ENCODE measurements at regions not wholly inside any gene's neighbourhood (a gene's known extent, or its start where the extent isn't known, plus 50 kb on each side); places are given as distances from the start of the nearest gene placed in this dataset.

GRCh38 chr7:94054130-94054529 lies 50.0 kb upstream of the BET1 start:
- peak; percentile 37 for DNase-seq

GRCh38 chr7:94055963-94056362 lies 51.8 kb upstream of the BET1 start:
- Histone ChIP-seq H3K36me3 (ENCODE audit: control insufficient read depth in 1 of 2, insufficient read depth in 2 of 2, low read depth in 1 of 2, low read length in 2 of 2) (no peaks in the 10 kb centered on the region), H3K27me3 (ENCODE audit: control insufficient read depth in 1 of 2, insufficient read depth in 1 of 2, low read length in 2 of 2) (no peaks in the 10 kb centered on the region), H2BK12ac (ENCODE audit: low read length in 2 of 2) (no peak overlapping the region), H3K18ac (ENCODE audit: low read depth in 1 of 2, low read length in 2 of 2) (no peak overlapping the region), H3K79me1 (replicated peaks; ENCODE audit: low read length, poor library complexity, severe bottlenecking) (no peaks in the 10 kb centered on the region), H3K23ac (ENCODE audit: low read length in 2 of 2) (no peak overlapping the region), H4K91ac (ENCODE audit: low read length) (no peak overlapping the region), H2BK120ac (ENCODE audit: low read depth, low read length) (no peak overlapping the region), H3K4ac (ENCODE audit: low read depth in 1 of 2, low read length in 2 of 2) (no peak overlapping the region), H2AFZ (ENCODE audit: low read depth, low read length) (no peak overlapping the region), H2AK5ac (ENCODE audit: low read length, severe bottlenecking) (no peak overlapping the region), H3K4me3 (ENCODE audit: insufficient read depth in 1 of 2, low read depth in 1 of 2, low read length in 2 of 2) (no peak overlapping the region), H2BK5ac (ENCODE audit: low read depth, low read length, poor library complexity, severe bottlenecking) (peak overlapping the region; percentile 49), H4K8ac (ENCODE audit: low read length) (no peak overlapping the region), H3K14ac (ENCODE audit: low read length in 2 of 2) (no peak overlapping the region), H3K4me2 (ENCODE audit: low read length, poor library complexity, severe bottlenecking) (no peak overlapping the region), H3K4me1 (ENCODE audit: control insufficient read depth, insufficient read depth, low read depth, low read length) (no peaks in the 10 kb centered on the region), H2BK15ac (ENCODE audit: low read depth, poor library complexity, severe bottlenecking) (no peak overlapping the region), H3K9me3 (ENCODE audit: control insufficient read depth, low read length) (peaks cover 5% of the 10 kb centered on the region), H3K27ac (ENCODE audit: low read length, poor library complexity, severe bottlenecking) (peak overlapping the region; percentile 98), H3K9ac (ENCODE audit: low read length) (no peak overlapping the region)
- no peak for DNase-seq

More at GRCh38 chr7:94054130-94054529, 50.0 kb upstream of the BET1 start:
- no peak overlapping the region for H2BK120ac ChIP-seq (ENCODE audit: low read depth, low read length)
- peak overlapping the region; percentile 4 for H2AK5ac ChIP-seq (ENCODE audit: low read length, severe bottlenecking)
- no peak overlapping the region for H3K14ac ChIP-seq (ENCODE audit: low read length in 2 of 2)
- no peak overlapping the region for H3K18ac ChIP-seq (ENCODE audit: low read depth in 1 of 2, low read length in 2 of 2)
- H3K4me1 ChIP-seq (ENCODE audit: control insufficient read depth, insufficient read depth, low read depth, low read length): no peaks in the 10 kb centered on the region
- WGBS: 61% methylated on average over 4 of the region's 4 CpGs
- no peak overlapping the region for H3K9ac ChIP-seq (ENCODE audit: low read length)
- H2AFZ ChIP-seq (ENCODE audit: low read depth, low read length): no peak overlapping the region
- no peak overlapping the region for H3K4me2 ChIP-seq (ENCODE audit: low read length, poor library complexity, severe bottlenecking)
- H4K91ac ChIP-seq (ENCODE audit: low read length): no peak overlapping the region
- H2BK12ac ChIP-seq (ENCODE audit: low read length in 2 of 2): no peak overlapping the region
- no peak overlapping the region for H2BK5ac ChIP-seq (ENCODE audit: low read depth, low read length, poor library complexity, severe bottlenecking)
- no peak overlapping the region for H4K8ac ChIP-seq (ENCODE audit: low read length)
- no peaks in the 10 kb centered on the region for H3K36me3 ChIP-seq (ENCODE audit: control insufficient read depth in 1 of 2, insufficient read depth in 2 of 2, low read depth in 1 of 2, low read length in 2 of 2)
- H3K23ac ChIP-seq (ENCODE audit: low read length in 2 of 2): no peak overlapping the region
- H3K4ac ChIP-seq (ENCODE audit: low read depth in 1 of 2, low read length in 2 of 2): no peak overlapping the region
- H3K9me3 ChIP-seq (ENCODE audit: control insufficient read depth, low read length): peaks cover 5% of the 10 kb centered on the region
- H3K79me1 ChIP-seq (replicated peaks; ENCODE audit: low read length, poor library complexity, severe bottlenecking): no peaks in the 10 kb centered on the region
- peak overlapping the region; percentile 13 for H3K27ac ChIP-seq (ENCODE audit: low read length, poor library complexity, severe bottlenecking)
- H2BK15ac ChIP-seq (ENCODE audit: low read depth, poor library complexity, severe bottlenecking): no peak overlapping the region
- H3K27me3 ChIP-seq (ENCODE audit: control insufficient read depth in 1 of 2, insufficient read depth in 1 of 2, low read length in 2 of 2): no peaks in the 10 kb centered on the region
- no peak overlapping the region for H3K4me3 ChIP-seq (ENCODE audit: insufficient read depth in 1 of 2, low read depth in 1 of 2, low read length in 2 of 2)

- Histone ChIP-seq H3K4me1 (ENCODE audit: control insufficient read depth, insufficient read depth, low read depth, low read length) (no peaks in the 10 kb centered on the region), H3K27me3 (ENCODE audit: control insufficient read depth in 1 of 2, insufficient read depth in 1 of 2, low read length in 2 of 2) (no peaks in the 10 kb centered on the region), H3K4ac (ENCODE audit: low read depth in 1 of 2, low read length in 2 of 2) (peak overlapping the region in 1 of 2 experiments; percentile 41), H2BK15ac (ENCODE audit: low read depth, poor library complexity, severe bottlenecking) (no peak overlapping the region), H2AK5ac (ENCODE audit: low read length, severe bottlenecking) (no peak overlapping the region), H3K14ac (ENCODE audit: low read length in 2 of 2) (no peak overlapping the region), H2BK5ac (ENCODE audit: low read depth, low read length, poor library complexity, severe bottlenecking) (peak overlapping the region; percentile 53), H4K8ac (ENCODE audit: low read length) (no peak overlapping the region), H3K36me3 (ENCODE audit: control insufficient read depth in 1 of 2, insufficient read depth in 2 of 2, low read depth in 1 of 2, low read length in 2 of 2) (no peaks in the 10 kb centered on the region), H3K4me3 (ENCODE audit: insufficient read depth in 1 of 2, low read depth in 1 of 2, low read length in 2 of 2) (no peak overlapping the region), H3K9ac (ENCODE audit: low read length) (no peak overlapping the region), H2BK120ac (ENCODE audit: low read depth, low read length) (no peak overlapping the region), H3K79me1 (replicated peaks; ENCODE audit: low read length, poor library complexity, severe bottlenecking) (no peaks in the 10 kb centered on the region), H3K27ac (ENCODE audit: low read length, poor library complexity, severe bottlenecking) (peak overlapping the region; percentile 98), H3K18ac (ENCODE audit: low read depth in 1 of 2, low read length in 2 of 2) (peak overlapping the region in 1 of 2 experiments; percentile 19), H3K4me2 (ENCODE audit: low read length, poor library complexity, severe bottlenecking) (no peak overlapping the region), H3K23ac (ENCODE audit: low read length in 2 of 2) (no peak overlapping the region), H2BK12ac (ENCODE audit: low read length in 2 of 2) (no peak overlapping the region), H3K9me3 (ENCODE audit: control insufficient read depth, low read length) (peaks cover 5% of the 10 kb centered on the region), H4K91ac (ENCODE audit: low read length) (no peak overlapping the region), H2AFZ (ENCODE audit: low read depth, low read length) (no peak overlapping the region)
- DNase-seq: peak; percentile 94
- WGBS: 0% methylated on average over 2 of the region's 3 CpGs
These were observed 52.6 kb upstream of the BET1 start for GRCh38 chr7:94056796-94057207.

GRCh38 chr7:94057955-94058354 lies 53.8 kb upstream of the BET1 start:
- Histone ChIP-seq H2AK5ac (ENCODE audit: low read length, severe bottlenecking) (peak overlapping the region; percentile 46), H3K4me2 (ENCODE audit: low read length, poor library complexity, severe bottlenecking) (no peak overlapping the region), H3K27ac (ENCODE audit: low read length, poor library complexity, severe bottlenecking) (peak overlapping the region; percentile 76), H3K27me3 (ENCODE audit: control insufficient read depth in 1 of 2, insufficient read depth in 1 of 2, low read length in 2 of 2) (no peaks in the 10 kb centered on the region), H2BK5ac (ENCODE audit: low read depth, low read length, poor library complexity, severe bottlenecking) (peak overlapping the region; percentile 68), H2BK15ac (ENCODE audit: low read depth, poor library complexity, severe bottlenecking) (no peak overlapping the region), H3K4me3 (ENCODE audit: insufficient read depth in 1 of 2, low read depth in 1 of 2, low read length in 2 of 2) (no peak overlapping the region), H3K9me3 (ENCODE audit: control insufficient read depth, low read length) (peaks cover 5% of the 10 kb centered on the region), H3K36me3 (ENCODE audit: control insufficient read depth in 1 of 2, insufficient read depth in 2 of 2, low read depth in 1 of 2, low read length in 2 of 2) (no peaks in the 10 kb centered on the region), H3K4me1 (ENCODE audit: control insufficient read depth, insufficient read depth, low read depth, low read length) (no peaks in the 10 kb centered on the region), H3K18ac (ENCODE audit: low read depth in 1 of 2, low read length in 2 of 2) (peak overlapping the region in 1 of 2 experiments; percentile 5), H3K79me1 (replicated peaks; ENCODE audit: low read length, poor library complexity, severe bottlenecking) (no peaks in the 10 kb centered on the region), H2AFZ (ENCODE audit: low read depth, low read length) (no peak overlapping the region), H4K91ac (ENCODE audit: low read length) (no peak overlapping the region), H2BK12ac (ENCODE audit: low read length in 2 of 2) (peak overlapping the region in 1 of 2 experiments; percentile 49), H4K8ac (ENCODE audit: low read length) (no peak overlapping the region), H3K9ac (ENCODE audit: low read length) (no peak overlapping the region), H3K4ac (ENCODE audit: low read depth in 1 of 2, low read length in 2 of 2) (no peak overlapping the region), H2BK120ac (ENCODE audit: low read depth, low read length) (no peak overlapping the region), H3K23ac (ENCODE audit: low read length in 2 of 2) (no peak overlapping the region), H3K14ac (ENCODE audit: low read length in 2 of 2) (no peak overlapping the region)
- DNase-seq: no peak
- over 99% methylated on average over 4 of the region's 4 CpGs for WGBS

Data from mesenchymal stem cell (in vitro differentiated cells and primary cell).